ENCODE measurements at regions not wholly inside any gene's neighbourhood (a gene's known extent, or its start where the extent isn't known, plus 50 kb on each side); places are given as distances from the start of the nearest gene placed in this dataset.
"Not testable (repeated sequence)": the region's sequence is repeated elsewhere in the genome, so short reads cannot be mapped to it uniquely, and the experiment has no call there.

- DNase-seq (ENCODE audit: low read depth): no peak
These were observed 112.9 kb downstream of the METRNL start for GRCh38 chr17:83192161-83192788.

- not testable (repeated sequence) for DNase-seq (ENCODE audit: low read depth)
These were observed 113.5 kb downstream of the METRNL start for GRCh38 chr17:83192789-83193335.

- no peak for DNase-seq (ENCODE audit: low read depth)
These were observed 114.2 kb downstream of the METRNL start for GRCh38 chr17:83193336-83194185.

GRCh38 chr17:83194186-83194561 lies 114.8 kb downstream of the METRNL start:
- DNase-seq (ENCODE audit: low read depth): no peak

- no peak for DNase-seq (ENCODE audit: low read depth)
These were observed 115.4 kb downstream of the METRNL start for GRCh38 chr17:83194761-83195329.

- no peak for DNase-seq (ENCODE audit: low read depth)
These were observed 116.1 kb downstream of the METRNL start for GRCh38 chr17:83195330-83196023.

- DNase-seq (ENCODE audit: low read depth): no peak
These were observed 116.6 kb downstream of the METRNL start for GRCh38 chr17:83196024-83196365.

GRCh38 chr17:83196366-83196765 lies 117.0 kb downstream of the METRNL start:
- DNase-seq (ENCODE audit: low read depth): no peak

- no peak for DNase-seq (ENCODE audit: low read depth)
These were observed 117.8 kb downstream of the METRNL start for GRCh38 chr17:83196973-83197880.

- DNase-seq (ENCODE audit: low read depth): no peak
These were observed 119.2 kb downstream of the METRNL start for GRCh38 chr17:83198366-83199341.

- peak; percentile 26 for DNase-seq (ENCODE audit: low read depth)
These were observed 120.2 kb downstream of the METRNL start for GRCh38 chr17:83199500-83200201.

- peak; percentile 19 for DNase-seq (ENCODE audit: low read depth)
These were observed 120.9 kb downstream of the METRNL start for GRCh38 chr17:83200231-83200699.

GRCh38 chr17:83200751-83201150 lies 121.3 kb downstream of the METRNL start:
- DNase-seq (ENCODE audit: low read depth): no peak

GRCh38 chr17:83201206-83202001 lies 122.0 kb downstream of the METRNL start:
- DNase-seq (ENCODE audit: low read depth): no peak

GRCh38 chr17:83202002-83203000 lies 122.9 kb downstream of the METRNL start:
- DNase-seq (ENCODE audit: low read depth): no peak

- no peak for DNase-seq (ENCODE audit: low read depth)
These were observed 123.7 kb downstream of the METRNL start for GRCh38 chr17:83203073-83203471.

Data from activated T-helper 9 cell treated with anti-CD3 and anti-CD28 coated beads, Interleukin-2, amount 50 U/mL, for 16 hours (primary cell).